ENCODE measurements at regions not wholly inside any gene's neighbourhood (a gene's known extent, or its start where the extent isn't known, plus 50 kb on each side); places are given as distances from the start of the nearest gene placed in this dataset.

GRCh38 chr2:145818890-145819504 lies 1299.1 kb upstream of the ZEB2 start:
- Mint-ChIP-seq H3K27me3 (ENCODE audit: low read depth) (no peaks in the 10 kb centered on the region), H3K4me1 (peaks cover 25% of the 10 kb centered on the region), H3K4me3 (no peak overlapping the region), H3K9me3 (no peaks in the 10 kb centered on the region), H3K27ac (no peak overlapping the region), H3K36me3 (no peaks in the 10 kb centered on the region)
- DNase-seq (ENCODE audit: low spot score in 2 of 2, unreplicated experiment in 2 of 2), result no peak
- TF ChIP-seq, protein P1, sequence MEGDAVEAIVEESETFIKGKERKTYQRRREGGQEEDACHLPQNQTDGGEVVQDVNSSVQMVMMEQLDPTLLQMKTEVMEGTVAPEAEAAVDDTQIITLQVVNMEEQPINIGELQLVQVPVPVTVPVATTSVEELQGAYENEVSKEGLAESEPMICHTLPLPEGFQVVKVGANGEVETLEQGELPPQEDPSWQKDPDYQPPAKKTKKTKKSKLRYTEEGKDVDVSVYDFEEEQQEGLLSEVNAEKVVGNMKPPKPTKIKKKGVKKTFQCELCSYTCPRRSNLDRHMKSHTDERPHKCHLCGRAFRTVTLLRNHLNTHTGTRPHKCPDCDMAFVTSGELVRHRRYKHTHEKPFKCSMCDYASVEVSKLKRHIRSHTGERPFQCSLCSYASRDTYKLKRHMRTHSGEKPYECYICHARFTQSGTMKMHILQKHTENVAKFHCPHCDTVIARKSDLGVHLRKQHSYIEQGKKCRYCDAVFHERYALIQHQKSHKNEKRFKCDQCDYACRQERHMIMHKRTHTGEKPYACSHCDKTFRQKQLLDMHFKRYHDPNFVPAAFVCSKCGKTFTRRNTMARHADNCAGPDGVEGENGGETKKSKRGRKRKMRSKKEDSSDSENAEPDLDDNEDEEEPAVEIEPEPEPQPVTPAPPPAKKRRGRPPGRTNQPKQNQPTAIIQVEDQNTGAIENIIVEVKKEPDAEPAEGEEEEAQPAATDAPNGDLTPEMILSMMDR (IDR thresholded peaks at IDR 0.05; ENCODE audit: unreplicated experiment), result no peak

DNA sequence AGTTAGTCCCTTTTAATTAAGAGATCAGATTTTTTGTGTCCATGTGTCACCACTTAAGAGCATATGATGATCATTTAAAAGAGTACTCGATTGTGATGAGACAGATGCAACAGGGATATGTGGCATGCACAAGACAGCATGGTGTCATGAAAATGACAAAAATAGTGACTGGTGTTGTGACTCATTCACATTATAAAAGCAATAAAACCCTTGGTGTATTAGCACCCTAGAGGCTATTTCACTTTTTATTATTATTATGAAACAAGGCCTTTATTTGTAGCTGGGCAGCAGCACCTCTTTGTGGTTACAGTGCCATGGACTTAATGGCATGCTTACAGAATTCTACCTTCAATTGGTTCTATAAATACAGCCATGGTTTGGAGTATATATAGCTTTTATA lies 1296.0 kb upstream of the ZEB2 start:
- no peak for DNase-seq (ENCODE audit: low spot score in 2 of 2, unreplicated experiment in 2 of 2)
- H3K27ac Mint-ChIP-seq, result no peak overlapping the region
- no peaks in the 10 kb centered on the region for H3K27me3 Mint-ChIP-seq (ENCODE audit: low read depth)
- TF ChIP-seq, protein P1 (IDR thresholded peaks at IDR 0.05; ENCODE audit: unreplicated experiment), result no peak
- no peak overlapping the region for H3K4me3 Mint-ChIP-seq
- H3K4me1 Mint-ChIP-seq, result peaks cover 36% of the 10 kb centered on the region
- H3K36me3 Mint-ChIP-seq, result no peaks in the 10 kb centered on the region
- no peaks in the 10 kb centered on the region for H3K9me3 Mint-ChIP-seq

- Mint-ChIP-seq H3K36me3 (no peaks in the 10 kb centered on the region), H3K4me1 (peaks cover 47% of the 10 kb centered on the region), H3K4me3 (no peak overlapping the region), H3K9me3 (peaks cover 2% of the 10 kb centered on the region), H3K27ac (peak overlapping the region; percentile 91), H3K27me3 (ENCODE audit: low read depth) (no peaks in the 10 kb centered on the region)
- DNase-seq (ENCODE audit: low spot score in 2 of 2, unreplicated experiment in 2 of 2), result no peak
- TF ChIP-seq, protein P1 (IDR thresholded peaks at IDR 0.05; ENCODE audit: unreplicated experiment), result no peak
These were observed 1293.6 kb upstream of the ZEB2 start for GRCh38 chr2:145813481-145813880.

- Mint-ChIP-seq H3K9me3 (peaks cover 7% of the 10 kb centered on the region), H3K27ac (peak overlapping the region; percentile 62), H3K4me3 (no peak overlapping the region), H3K4me1 (peaks cover 46% of the 10 kb centered on the region), H3K36me3 (no peaks in the 10 kb centered on the region), H3K27me3 (ENCODE audit: low read depth) (no peaks in the 10 kb centered on the region)
- DNase-seq (ENCODE audit: low spot score in 2 of 2, unreplicated experiment in 2 of 2), result no peak
- TF ChIP-seq, protein P1 (IDR thresholded peaks at IDR 0.05; ENCODE audit: unreplicated experiment), result no peak
These were observed 1292.2 kb upstream of the ZEB2 start for GRCh38 chr2:145812165-145812554.

- no peaks in the 10 kb centered on the region for H3K36me3 Mint-ChIP-seq
- peak overlapping the region; percentile 62 for H3K27ac Mint-ChIP-seq
- H3K4me3 Mint-ChIP-seq, result no peak overlapping the region
- TF ChIP-seq, protein P1 (IDR thresholded peaks at IDR 0.05; ENCODE audit: unreplicated experiment), result no peak
- H3K27me3 Mint-ChIP-seq (ENCODE audit: low read depth), result no peaks in the 10 kb centered on the region
- no peak for DNase-seq (ENCODE audit: low spot score in 2 of 2, unreplicated experiment in 2 of 2)
- H3K4me1 Mint-ChIP-seq, result peaks cover 49% of the 10 kb centered on the region
- H3K9me3 Mint-ChIP-seq, result peaks cover 7% of the 10 kb centered on the region
These were observed 1291.6 kb upstream of the ZEB2 start for GRCh38 chr2:145811276-145812164.

All from mesothelial cell of epicardium (in vitro differentiated cells).